Gastrocnemius medialis (tissue), 4 donors: ENCODE measurements at regions not wholly inside any gene's neighbourhood (a gene's known extent, or its start where the extent isn't known, plus 50 kb on each side); places are given as distances from the start of the nearest gene placed in this dataset.

Experiments used
- ATAC-seq, 2 donors: fragments of 150-250 bp; one replicate each; pipeline ENCODE4 v1.9.1; 2016
- DNase-seq, 2 donors: peaks; one replicate each; pipeline ENCODE4 v3.0.0-alpha.2; 2019
- H3K27ac ChIP-seq, 4 donors: fragments of 200-600 bp; sonication (generic); 1 replicate in 1 of 4; 2 replicates in 3 of 4; pipeline ENCODE4 v1.5.1; 2016 to 2018; ENCODE audit warnings: mild to moderate bottlenecking in 2 of 4, moderate library complexity in 1 of 4
- H3K27me3 ChIP-seq, 3 donors: fragments of 200-600 bp; sonication (generic) in 2 of 3; 1 replicate in 1 of 3; 2 replicates in 2 of 3; pipeline versions ENCODE4 v1.5.1 to v1.6.0; 2016 to 2019; ENCODE audit warnings: mild to moderate bottlenecking in 1 of 3, moderate library complexity in 1 of 3
- H3K36me3 ChIP-seq, 2 donors: fragments of 200-600 bp; sonication (generic) in 1 of 2; one replicate each; pipeline ENCODE4 v1.5.1; 2017 to 2018
- H3K4me1 ChIP-seq, 2 donors: fragments of 200-600 bp; sonication (generic) in 1 of 2; one replicate each; pipeline ENCODE4 v1.5.1; 2016 to 2017; ENCODE audit warnings: mild to moderate bottlenecking in 2 of 2
- H3K4me3 ChIP-seq, 4 donors: fragments of 200-600 bp; sonication (generic) in 3 of 4; 1 replicate in 1 of 4; 2 replicates in 3 of 4; pipeline ENCODE4 v1.5.1; 2016 to 2019; ENCODE audit warnings: mild to moderate bottlenecking in 2 of 4
- H3K9me3 ChIP-seq, 3 donors: fragments of 200-600 bp; sonication (generic) in 2 of 3; 1 replicate in 1 of 3; 2 replicates in 2 of 3; pipeline ENCODE4 v1.5.1; 2016 to 2019
- POLR2A ChIP-seq, 2 donors: fragments of 450-650 bp; IDR thresholded peaks; one replicate each; pipeline ENCODE4 v1.6.1; 2017; ENCODE audit warnings: antibody characterized with exemption in 2 of 2, mild to moderate bottlenecking in 2 of 2, moderate library complexity in 2 of 2
- in situ Hi-C, 4 donors: fragments of 200-750 bp; cut with MboI; loops; one replicate each; pipeline versions ENCODE4 v1.15.0 to v1.8.0; 2017; ENCODE audit warnings: low sequenced_read_pairs in 4 of 4
- intact Hi-C: fragments of 100-400 bp; cut with DNase I; formaldehyde crosslinking; loops from one replicate; pipeline ENCODE4 v1.15.1; 2023; ENCODE audit warnings: low total_unique reads
- TF ChIP-seq, protein P1 (sequence below), 5 experiments: fragments of 450-650 bp in 3 of 5; fragments of 200-600 bp in 2 of 5; sonication (generic) in 2 of 5; IDR thresholded peaks in 4 of 5; conservative IDR thresholded peaks in 1 of 5; 1 replicate in 4 of 5; 2 replicates in 1 of 5; pipeline ENCODE4 v1.5.1; 2016 to 2019; ENCODE audit warnings: antibody characterized with exemption in 5 of 5, mild to moderate bottlenecking in 3 of 5, moderate library complexity in 3 of 5

DNA sequence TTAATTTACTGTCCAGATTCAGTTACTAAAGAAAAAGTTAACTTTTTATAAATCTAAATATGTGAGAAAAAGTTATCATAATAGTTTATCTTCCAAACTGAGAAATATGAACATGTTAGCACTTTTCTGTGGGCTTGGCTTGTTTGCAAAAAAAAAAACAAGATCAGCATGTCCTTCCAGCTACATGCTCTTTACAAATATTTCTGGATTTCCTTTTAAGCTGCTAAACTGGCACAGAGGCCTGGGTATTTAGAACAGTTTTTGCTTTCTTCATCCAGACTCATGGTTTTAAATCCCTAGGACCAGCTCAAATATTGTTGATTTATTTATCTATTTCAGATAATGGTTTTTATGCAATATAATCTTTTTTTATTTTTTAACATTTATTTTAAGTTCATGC is 1444.5 kb upstream of the FLRT2 start:
- in situ Hi-C loops, result no loop called here
- Histone ChIP-seq H3K27me3 (no peaks in the 10 kb centered on the region), H3K27ac (no peak overlapping the region), H3K36me3 (no peaks in the 10 kb centered on the region), H3K9me3 (no peaks in the 10 kb centered on the region), H3K4me1 (no peaks in the 10 kb centered on the region), H3K4me3 (no peak overlapping the region)
- DNase-seq (no peak), ATAC-seq (no peak)
- intact Hi-C loops, result no loop called here
- TF ChIP-seq, protein P1, sequence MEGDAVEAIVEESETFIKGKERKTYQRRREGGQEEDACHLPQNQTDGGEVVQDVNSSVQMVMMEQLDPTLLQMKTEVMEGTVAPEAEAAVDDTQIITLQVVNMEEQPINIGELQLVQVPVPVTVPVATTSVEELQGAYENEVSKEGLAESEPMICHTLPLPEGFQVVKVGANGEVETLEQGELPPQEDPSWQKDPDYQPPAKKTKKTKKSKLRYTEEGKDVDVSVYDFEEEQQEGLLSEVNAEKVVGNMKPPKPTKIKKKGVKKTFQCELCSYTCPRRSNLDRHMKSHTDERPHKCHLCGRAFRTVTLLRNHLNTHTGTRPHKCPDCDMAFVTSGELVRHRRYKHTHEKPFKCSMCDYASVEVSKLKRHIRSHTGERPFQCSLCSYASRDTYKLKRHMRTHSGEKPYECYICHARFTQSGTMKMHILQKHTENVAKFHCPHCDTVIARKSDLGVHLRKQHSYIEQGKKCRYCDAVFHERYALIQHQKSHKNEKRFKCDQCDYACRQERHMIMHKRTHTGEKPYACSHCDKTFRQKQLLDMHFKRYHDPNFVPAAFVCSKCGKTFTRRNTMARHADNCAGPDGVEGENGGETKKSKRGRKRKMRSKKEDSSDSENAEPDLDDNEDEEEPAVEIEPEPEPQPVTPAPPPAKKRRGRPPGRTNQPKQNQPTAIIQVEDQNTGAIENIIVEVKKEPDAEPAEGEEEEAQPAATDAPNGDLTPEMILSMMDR (IDR thresholded peaks at IDR 0.05 in 4 of 5, conservative IDR thresholded peaks at IDR 0.05 in 1 of 5), result no peak
- no peak for TF ChIP-seq POLR2A (IDR thresholded peaks at IDR 0.05)

DNA sequence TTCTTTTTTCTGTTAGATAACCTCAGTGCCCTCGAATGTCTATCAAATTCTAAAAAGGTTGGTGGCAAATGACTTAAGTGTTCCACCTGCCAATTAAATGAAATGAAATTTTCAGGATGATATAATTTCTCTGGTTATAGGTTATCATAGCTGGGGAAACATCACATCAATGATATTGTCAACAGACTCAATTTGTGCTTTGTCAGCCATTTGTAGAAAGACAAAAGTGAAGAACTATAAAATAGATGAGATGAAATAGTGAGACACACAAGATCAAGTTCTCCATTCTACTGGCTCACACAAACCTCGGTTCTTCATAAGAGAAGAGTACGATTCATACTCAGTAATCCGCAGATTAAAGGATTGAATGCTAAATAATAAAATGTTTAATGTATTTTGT is 1443.2 kb upstream of the FLRT2 start:
- Histone ChIP-seq H3K4me3 (no peak overlapping the region), H3K27me3 (no peaks in the 10 kb centered on the region), H3K4me1 (no peaks in the 10 kb centered on the region), H3K36me3 (no peaks in the 10 kb centered on the region), H3K9me3 (no peaks in the 10 kb centered on the region), H3K27ac (no peak overlapping the region)
- no peak for DNase-seq
- intact Hi-C loops, result no loop called here
- no peak for ATAC-seq
- in situ Hi-C loops, result no loop called here
- no peak for TF ChIP-seq POLR2A (IDR thresholded peaks at IDR 0.05)
- TF ChIP-seq, protein P1 (IDR thresholded peaks at IDR 0.05 in 4 of 5, conservative IDR thresholded peaks at IDR 0.05 in 1 of 5), result no peak

DNA sequence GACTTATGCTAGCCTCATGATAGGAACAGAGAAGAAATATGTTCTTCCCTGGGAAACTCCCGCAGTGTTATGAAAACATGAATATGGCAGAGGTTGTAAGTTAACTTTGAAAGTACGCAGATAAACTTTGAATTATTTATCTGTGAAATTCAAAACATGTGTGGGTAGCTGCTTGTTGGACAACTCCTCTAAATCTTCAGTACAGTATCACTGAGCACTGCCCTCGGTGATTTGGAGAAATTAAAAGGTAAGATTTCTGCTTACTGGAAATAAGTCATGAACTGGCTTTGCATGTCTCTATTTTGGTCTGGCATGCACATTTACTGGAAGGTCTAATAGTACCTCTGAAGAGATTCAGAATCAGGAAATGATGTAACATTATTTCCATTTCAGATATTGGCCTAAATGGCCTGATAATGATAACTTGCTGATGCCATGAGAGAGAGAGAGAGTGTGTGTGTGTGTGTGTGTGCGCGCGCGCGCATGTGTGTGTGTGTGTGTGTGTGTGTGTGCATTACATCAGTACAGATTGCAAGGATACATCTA is 1441.9 kb upstream of the FLRT2 start:
- DNase-seq, result no peak
- intact Hi-C loops (no loop called here), in situ Hi-C loops (no loop called here)
- H3K36me3 ChIP-seq, result no peaks in the 10 kb centered on the region
- H3K27me3 ChIP-seq, result no peaks in the 10 kb centered on the region
- TF ChIP-seq, protein P1 (IDR thresholded peaks at IDR 0.05 in 4 of 5, conservative IDR thresholded peaks at IDR 0.05 in 1 of 5), result no peak
- TF ChIP-seq POLR2A (IDR thresholded peaks at IDR 0.05), result no peak
- no peaks in the 10 kb centered on the region for H3K4me1 ChIP-seq
- ATAC-seq, result no peak
- H3K4me3 ChIP-seq, result no peak overlapping the region
- H3K27ac ChIP-seq, result no peak overlapping the region
- H3K9me3 ChIP-seq, result no peaks in the 10 kb centered on the region

DNA sequence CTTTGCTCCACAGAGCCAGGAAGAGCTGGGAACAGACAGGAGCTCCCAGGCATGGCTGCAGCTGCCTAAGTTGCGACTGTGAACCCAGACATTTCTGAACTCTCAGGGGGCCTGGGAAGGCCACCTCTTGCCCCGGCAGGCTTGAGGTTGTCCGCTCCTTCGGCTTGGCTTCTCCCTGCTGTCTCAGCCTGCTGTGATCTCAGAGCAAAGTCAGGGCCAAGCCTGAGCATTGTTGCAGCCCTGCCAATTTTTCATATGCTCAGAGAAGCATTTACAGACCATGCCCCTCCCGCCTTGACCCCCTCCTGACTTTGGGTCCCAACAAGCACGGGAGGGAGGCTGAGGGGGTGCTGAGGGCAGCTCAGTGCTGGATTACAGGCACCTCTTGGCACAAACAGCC is 1439.1 kb upstream of the FLRT2 start:
- intact Hi-C loops (no loop called here), in situ Hi-C loops (no loop called here)
- no peaks in the 10 kb centered on the region for H3K27me3 ChIP-seq
- H3K4me1 ChIP-seq, result no peaks in the 10 kb centered on the region
- TF ChIP-seq POLR2A (IDR thresholded peaks at IDR 0.05), result no peak
- TF ChIP-seq, protein P1 (IDR thresholded peaks at IDR 0.05 in 4 of 5, conservative IDR thresholded peaks at IDR 0.05 in 1 of 5), result no peak
- no peaks in the 10 kb centered on the region for H3K36me3 ChIP-seq
- no peak overlapping the region for H3K4me3 ChIP-seq
- H3K9me3 ChIP-seq, result no peaks in the 10 kb centered on the region
- no peak for ATAC-seq
- no peak overlapping the region for H3K27ac ChIP-seq
- no peak for DNase-seq

DNA sequence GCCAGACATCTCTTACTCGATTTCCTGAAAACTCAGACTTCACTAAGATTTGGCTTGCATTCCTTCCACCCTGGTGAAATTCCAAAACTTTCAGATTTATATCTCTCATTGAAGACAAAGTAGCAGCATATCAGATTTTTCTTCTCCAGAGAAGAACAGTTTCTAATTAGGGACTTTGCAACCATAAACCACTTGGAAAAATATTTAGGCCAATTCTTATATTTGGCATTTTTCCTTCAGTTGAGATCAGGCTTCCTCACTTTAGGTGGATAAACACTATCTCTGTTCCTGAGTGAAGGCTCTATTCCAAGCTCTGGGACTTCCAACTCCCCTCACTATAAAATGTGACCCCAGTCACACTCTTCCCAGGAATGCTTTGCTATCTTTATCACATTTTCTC is 1434.3 kb upstream of the FLRT2 start:
- Histone ChIP-seq H3K9me3 (no peaks in the 10 kb centered on the region), H3K4me1 (no peaks in the 10 kb centered on the region), H3K36me3 (no peaks in the 10 kb centered on the region), H3K27me3 (no peaks in the 10 kb centered on the region), H3K4me3 (no peak overlapping the region), H3K27ac (no peak overlapping the region)
- in situ Hi-C loops, result no loop called here
- DNase-seq, result no peak
- intact Hi-C loops, result no loop called here
- TF ChIP-seq POLR2A (IDR thresholded peaks at IDR 0.05), result no peak
- TF ChIP-seq, protein P1 (IDR thresholded peaks at IDR 0.05 in 4 of 5, conservative IDR thresholded peaks at IDR 0.05 in 1 of 5), result no peak
- ATAC-seq, result no peak
